Ascending aorta (tissue), 2 donors: ENCODE measurements at regions not wholly inside any gene's neighbourhood (a gene's known extent, or its start where the extent isn't known, plus 50 kb on each side); places are given as distances from the start of the nearest gene placed in this dataset.

Source experiments
- DNase-seq, 2 donors: peaks; one replicate each; pipeline ENCODE4 v3.0.0-alpha.2; 2019; ENCODE audit warnings: low spot score in 2 of 2
- H3K27ac ChIP-seq, 2 donors: fragments of 200-600 bp; sonication (generic); one replicate each; pipeline ENCODE4 v1.5.1; 2016 to 2017; ENCODE audit warnings: mild to moderate bottlenecking in 1 of 2
- H3K27me3 ChIP-seq: fragments of 200-600 bp; sonication (generic); one replicate; pipeline ENCODE4 v1.5.1; 2017
- H3K36me3 ChIP-seq, 2 donors: fragments of 200-600 bp; sonication (generic); one replicate each; pipeline ENCODE4 v1.5.1; 2016
- H3K4me1 ChIP-seq, 2 donors: fragments of 200-600 bp; sonication (generic); one replicate each; pipeline ENCODE4 v1.5.1; 2016 to 2017; ENCODE audit warnings: mild to moderate bottlenecking in 1 of 2
- H3K4me3 ChIP-seq, 2 donors: fragments of 200-600 bp; sonication (generic); one replicate each; pipeline ENCODE4 v1.5.1; 2016 to 2017; ENCODE audit warnings: mild to moderate bottlenecking in 1 of 2
- H3K9me3 ChIP-seq, 2 donors: fragments of 200-600 bp; sonication (generic); one replicate each; pipeline ENCODE4 v1.5.1; 2016
- intact Hi-C: fragments of 100-400 bp; cut with DNase I; formaldehyde crosslinking; loops from one replicate; pipeline ENCODE4 v1.15.1; 2023
- TF ChIP-seq, protein P1 (sequence below), 3 experiments: fragments of 200-600 bp in 2 of 3; fragments of 450-650 bp in 1 of 3; sonication (generic) in 2 of 3; IDR thresholded peaks; one replicate each; pipeline ENCODE4 v1.5.1; 2016 to 2019; ENCODE audit warnings: antibody characterized with exemption in 3 of 3, mild to moderate bottlenecking in 1 of 3, moderate library complexity in 1 of 3

DNA sequence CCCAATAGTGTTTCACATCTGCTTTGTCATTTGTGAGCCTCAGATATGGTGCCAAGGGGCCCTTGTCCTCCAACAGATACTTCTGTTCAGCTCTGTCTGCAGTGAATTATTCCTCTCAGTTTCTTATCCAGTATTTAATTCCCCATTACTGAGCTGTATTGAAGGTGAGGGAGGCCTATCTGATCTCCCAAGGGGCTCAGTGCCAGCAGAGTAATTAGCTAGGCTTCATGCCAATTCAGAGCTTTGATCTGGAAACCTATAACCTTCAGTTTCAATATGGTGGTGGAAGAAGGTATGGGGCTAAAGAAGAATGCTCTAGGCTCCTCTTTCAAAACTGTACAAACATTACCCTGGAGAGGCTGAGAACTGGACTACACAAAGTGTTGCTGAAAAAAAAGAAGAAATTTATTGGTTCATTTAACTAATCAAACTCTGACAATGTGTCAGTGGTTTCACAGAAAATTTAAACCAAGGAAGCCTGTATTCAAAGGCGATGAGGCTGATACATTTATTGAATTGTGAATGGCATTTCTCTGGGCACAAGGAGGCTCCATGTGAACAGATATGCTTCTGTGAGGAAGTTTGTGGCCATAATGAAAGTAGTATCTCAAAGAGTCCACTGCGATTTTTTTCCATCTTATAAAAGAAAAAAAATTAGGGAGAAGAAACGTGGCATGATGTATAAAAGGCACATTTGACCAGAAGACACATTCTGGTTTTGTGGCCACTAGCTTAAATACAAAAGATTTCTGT, 397.8 kb downstream of the TLE4 start:
- Histone ChIP-seq H3K27ac (no peak overlapping the region), H3K36me3 (no peaks in the 10 kb centered on the region), H3K9me3 (no peaks in the 10 kb centered on the region), H3K4me3 (no peak overlapping the region), H3K27me3 (no peaks in the 10 kb centered on the region), H3K4me1 (no peaks in the 10 kb centered on the region)
- no peak for DNase-seq
- TF ChIP-seq, protein P1, sequence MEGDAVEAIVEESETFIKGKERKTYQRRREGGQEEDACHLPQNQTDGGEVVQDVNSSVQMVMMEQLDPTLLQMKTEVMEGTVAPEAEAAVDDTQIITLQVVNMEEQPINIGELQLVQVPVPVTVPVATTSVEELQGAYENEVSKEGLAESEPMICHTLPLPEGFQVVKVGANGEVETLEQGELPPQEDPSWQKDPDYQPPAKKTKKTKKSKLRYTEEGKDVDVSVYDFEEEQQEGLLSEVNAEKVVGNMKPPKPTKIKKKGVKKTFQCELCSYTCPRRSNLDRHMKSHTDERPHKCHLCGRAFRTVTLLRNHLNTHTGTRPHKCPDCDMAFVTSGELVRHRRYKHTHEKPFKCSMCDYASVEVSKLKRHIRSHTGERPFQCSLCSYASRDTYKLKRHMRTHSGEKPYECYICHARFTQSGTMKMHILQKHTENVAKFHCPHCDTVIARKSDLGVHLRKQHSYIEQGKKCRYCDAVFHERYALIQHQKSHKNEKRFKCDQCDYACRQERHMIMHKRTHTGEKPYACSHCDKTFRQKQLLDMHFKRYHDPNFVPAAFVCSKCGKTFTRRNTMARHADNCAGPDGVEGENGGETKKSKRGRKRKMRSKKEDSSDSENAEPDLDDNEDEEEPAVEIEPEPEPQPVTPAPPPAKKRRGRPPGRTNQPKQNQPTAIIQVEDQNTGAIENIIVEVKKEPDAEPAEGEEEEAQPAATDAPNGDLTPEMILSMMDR (IDR thresholded peaks at IDR 0.05), result no peak
- intact Hi-C loops, result no loop called here

DNA sequence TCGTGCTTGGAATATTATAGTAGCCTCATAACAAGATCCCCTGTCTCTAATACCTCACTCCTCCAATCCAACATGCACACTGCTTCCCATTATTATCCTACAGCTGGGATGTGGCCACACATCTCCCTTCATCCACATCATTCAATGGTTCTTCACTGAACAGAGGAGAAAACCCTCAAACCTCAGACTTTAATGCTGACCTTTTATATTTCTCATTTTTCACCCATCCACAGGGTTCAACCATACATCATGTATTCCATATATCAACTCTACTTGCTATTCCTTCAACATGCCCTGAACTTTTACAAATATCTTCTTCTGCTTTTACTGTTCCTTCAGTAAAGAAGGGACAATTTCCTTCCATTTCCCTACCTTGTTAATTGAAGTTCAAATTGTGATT, 396.8 kb downstream of the TLE4 start:
- Histone ChIP-seq H3K9me3 (no peaks in the 10 kb centered on the region), H3K4me1 (no peaks in the 10 kb centered on the region), H3K4me3 (no peak overlapping the region), H3K27me3 (no peaks in the 10 kb centered on the region), H3K27ac (no peak overlapping the region), H3K36me3 (no peaks in the 10 kb centered on the region)
- intact Hi-C loops, result no loop called here
- DNase-seq, result no peak
- TF ChIP-seq, protein P1 (IDR thresholded peaks at IDR 0.05), result no peak

DNA sequence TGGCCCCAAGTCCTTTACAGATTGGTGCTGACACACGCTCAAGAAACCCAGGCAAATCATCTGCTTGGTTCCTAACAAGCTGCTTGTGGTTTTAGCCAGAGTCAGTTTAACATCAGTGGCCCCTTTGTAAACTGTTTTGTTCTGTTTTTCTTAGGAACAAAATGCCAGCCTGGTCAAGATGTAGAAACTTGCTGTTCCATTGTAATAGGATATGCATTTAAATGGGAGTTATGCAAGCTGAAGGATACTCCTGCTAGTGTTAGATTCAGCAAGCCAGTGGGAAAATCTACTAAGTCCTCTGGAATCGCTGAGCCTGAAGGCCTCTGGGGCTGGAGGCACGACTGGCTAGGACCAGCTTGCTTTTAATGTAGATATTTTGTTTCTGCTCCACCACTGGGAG, 391.1 kb downstream of the TLE4 start:
- no peaks in the 10 kb centered on the region for H3K4me1 ChIP-seq
- TF ChIP-seq, protein P1 (IDR thresholded peaks at IDR 0.05), result no peak
- H3K4me3 ChIP-seq, result no peak overlapping the region
- no peak for DNase-seq
- H3K27ac ChIP-seq, result no peak overlapping the region
- H3K36me3 ChIP-seq, result no peaks in the 10 kb centered on the region
- no peaks in the 10 kb centered on the region for H3K9me3 ChIP-seq
- no peaks in the 10 kb centered on the region for H3K27me3 ChIP-seq
- intact Hi-C loops, result no loop called here

DNA sequence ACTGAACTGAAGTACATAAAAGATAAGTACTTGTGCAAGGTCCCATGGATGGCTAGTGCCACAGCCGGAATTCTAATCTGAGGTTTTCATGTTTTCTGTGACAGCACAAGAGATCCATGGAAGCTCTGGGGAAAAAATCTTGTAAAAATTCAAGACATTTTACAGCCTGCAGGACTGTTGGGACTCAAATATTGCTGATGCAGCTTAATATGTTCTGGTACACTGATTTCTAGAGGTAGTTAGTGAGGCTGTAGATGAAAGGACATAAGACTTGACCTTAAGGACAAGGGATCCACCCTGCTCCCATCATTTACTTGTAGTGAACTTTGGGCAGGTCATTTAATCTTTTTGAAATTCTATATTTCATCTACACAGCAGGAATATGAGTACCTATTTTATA, 390.4 kb downstream of the TLE4 start:
- intact Hi-C loops, result no loop called here
- Histone ChIP-seq H3K9me3 (no peaks in the 10 kb centered on the region), H3K4me3 (no peak overlapping the region), H3K27ac (no peak overlapping the region), H3K4me1 (no peaks in the 10 kb centered on the region), H3K27me3 (no peaks in the 10 kb centered on the region), H3K36me3 (no peaks in the 10 kb centered on the region)
- TF ChIP-seq, protein P1 (IDR thresholded peaks at IDR 0.05), result no peak
- no peak for DNase-seq

DNA sequence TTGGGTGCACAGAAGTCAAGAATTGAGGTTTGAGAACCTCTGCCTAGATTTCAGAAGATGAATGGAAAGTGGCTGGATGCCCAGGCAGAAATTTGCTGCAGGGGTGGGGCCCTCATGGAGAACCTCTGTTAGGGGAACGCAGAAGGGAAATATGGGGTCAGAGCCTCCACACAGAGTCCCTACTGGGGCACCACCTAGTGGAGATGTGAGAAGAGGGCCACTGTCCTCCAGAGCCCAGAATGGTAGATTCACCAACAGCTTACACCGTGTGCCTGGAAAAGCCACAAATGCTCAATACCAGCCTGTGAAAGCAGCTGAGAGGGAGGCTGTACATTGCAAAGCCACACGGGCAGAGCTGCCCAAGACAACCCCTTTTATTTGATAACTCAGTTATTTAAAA, 383.5 kb downstream of the TLE4 start:
- Histone ChIP-seq H3K4me1 (no peaks in the 10 kb centered on the region), H3K9me3 (no peaks in the 10 kb centered on the region), H3K27ac (no peak overlapping the region), H3K27me3 (no peaks in the 10 kb centered on the region), H3K4me3 (no peak overlapping the region), H3K36me3 (no peaks in the 10 kb centered on the region)
- TF ChIP-seq, protein P1 (IDR thresholded peaks at IDR 0.05), result no peak
- DNase-seq, result no peak
- intact Hi-C loops, result no loop called here

DNA sequence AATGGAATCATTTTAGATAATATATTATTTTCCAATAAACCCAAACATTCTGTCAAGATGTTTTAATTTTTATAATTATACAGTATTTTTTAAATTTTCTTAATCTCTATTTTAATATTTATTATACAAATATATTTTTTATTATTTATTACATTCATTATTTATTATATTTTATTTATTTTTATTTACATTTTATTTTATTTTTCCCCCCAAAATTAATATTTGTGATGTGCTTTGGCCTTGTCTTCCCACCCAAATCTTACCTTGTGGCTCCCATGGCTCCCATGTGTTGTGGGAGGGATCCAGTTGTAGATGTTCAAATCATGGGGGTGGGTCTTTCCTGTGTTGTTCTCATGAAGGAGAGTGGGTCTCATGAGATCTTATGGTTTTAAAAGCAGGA, 382.1 kb downstream of the TLE4 start:
- Histone ChIP-seq H3K4me1 (no peaks in the 10 kb centered on the region), H3K27me3 (no peaks in the 10 kb centered on the region), H3K36me3 (no peaks in the 10 kb centered on the region), H3K27ac (no peak overlapping the region), H3K4me3 (no peak overlapping the region), H3K9me3 (no peaks in the 10 kb centered on the region)
- TF ChIP-seq, protein P1 (IDR thresholded peaks at IDR 0.05), result no peak
- no peak for DNase-seq
- intact Hi-C loops, result no loop called here
